ENCODE measurements at regions not wholly inside any gene's neighbourhood (a gene's known extent, or its start where the extent isn't known, plus 50 kb on each side); places are given as distances from the start of the nearest gene placed in this dataset.

DNA sequence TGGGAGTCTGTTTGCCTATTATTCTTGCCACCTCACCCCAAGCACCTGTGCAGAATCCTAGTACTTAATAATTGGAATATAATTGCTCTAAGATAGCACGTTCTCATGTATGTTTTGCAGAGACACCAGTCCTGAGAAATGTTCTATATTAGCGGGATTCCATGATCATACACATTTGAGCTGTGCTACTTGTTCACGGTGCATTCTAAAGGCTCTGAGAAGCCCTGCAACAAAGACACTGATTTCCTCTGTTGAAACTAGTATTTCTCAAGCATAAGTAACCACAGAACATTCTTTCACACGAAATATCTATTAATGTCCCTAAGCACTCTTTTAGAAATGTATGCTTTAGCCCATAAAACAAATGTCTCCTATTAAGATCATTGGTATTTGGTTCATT is 109.4 kb downstream of the BARHL2 start:
- Histone ChIP-seq H3K27me3 (no peaks in the 10 kb centered on the region), H4K20me1 (ENCODE audit: insufficient read depth, poor library complexity, severe bottlenecking) (no peaks in the 10 kb centered on the region), H2AFZ (no peak overlapping the region), H3K27ac (no peak overlapping the region), H3K79me2 (no peaks in the 10 kb centered on the region), H3K4me1 (ENCODE audit: insufficient read depth) (no peaks in the 10 kb centered on the region), H3K4me2 (no peak overlapping the region), H3K9me3 (ENCODE audit: low read depth) (no peaks in the 10 kb centered on the region), H3K4me3 (no peak overlapping the region), H3K36me3 (replicated peaks; ENCODE audit: insufficient read depth, low read depth) (no peaks in the 10 kb centered on the region), H3K9me2 (replicated peaks; ENCODE audit: insufficient read depth) (no peaks in the 10 kb centered on the region)
- no peak for DNase-seq (ENCODE audit: low spot score)
- TF ChIP-seq EZH2phosphoT487 (IDR thresholded peaks at IDR 0.05; ENCODE audit: low read depth, severe bottlenecking, unreplicated experiment) (no peak), CTCF (IDR thresholded peaks at IDR 0.05; ENCODE audit: poor library complexity) (no peak)
- 86% methylated on average over 4 of the region's 4 CpGs for WGBS (ENCODE audit: low lambda C conversion rate, missing lambda C conversion rate)

DNA sequence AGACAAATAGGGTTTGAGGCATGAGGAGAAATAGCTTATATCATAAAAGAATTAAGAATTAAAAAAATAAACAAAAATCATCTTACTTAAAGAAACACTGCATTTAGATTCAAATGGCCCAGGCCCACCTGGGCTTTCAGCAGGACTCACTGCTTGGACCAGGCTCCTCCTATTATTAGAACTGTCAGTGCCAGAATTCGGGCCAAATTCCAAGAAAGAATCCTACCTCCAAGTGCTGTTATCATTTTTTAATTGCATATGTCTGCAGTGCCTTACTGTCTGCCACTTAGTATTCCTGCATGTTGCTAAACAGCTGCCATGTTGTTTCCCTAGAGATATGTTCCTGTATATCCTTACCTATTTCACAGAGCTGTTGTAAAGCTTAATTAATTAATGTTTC is 112.0 kb downstream of the BARHL2 start:
- Histone ChIP-seq H3K4me3 (no peak overlapping the region), H3K9me2 (replicated peaks; ENCODE audit: insufficient read depth) (no peaks in the 10 kb centered on the region), H3K27me3 (no peaks in the 10 kb centered on the region), H3K79me2 (no peaks in the 10 kb centered on the region), H3K4me1 (ENCODE audit: insufficient read depth) (no peaks in the 10 kb centered on the region), H3K4me2 (no peak overlapping the region), H4K20me1 (ENCODE audit: insufficient read depth, poor library complexity, severe bottlenecking) (no peaks in the 10 kb centered on the region), H3K27ac (no peak overlapping the region), H3K36me3 (replicated peaks; ENCODE audit: insufficient read depth, low read depth) (no peaks in the 10 kb centered on the region), H3K9me3 (ENCODE audit: low read depth) (no peaks in the 10 kb centered on the region), H2AFZ (no peak overlapping the region)
- DNase-seq (ENCODE audit: low spot score), result no peak
- TF ChIP-seq EZH2 (IDR thresholded peaks at IDR 0.05; ENCODE audit: borderline replicate concordance), result no peak
- TF ChIP-seq CTCF (IDR thresholded peaks at IDR 0.05; ENCODE audit: poor library complexity), result no peak
- 82% methylated on average over 1 of the region's 1 CpG for WGBS (ENCODE audit: low lambda C conversion rate, missing lambda C conversion rate)

GRCh38 chr1:90593312-90593711 is 123.8 kb downstream of the BARHL2 start:
- Histone ChIP-seq H4K20me1 (ENCODE audit: insufficient read depth, poor library complexity, severe bottlenecking) (no peaks in the 10 kb centered on the region), H3K27ac (no peak overlapping the region), H2AFZ (no peak overlapping the region), H3K4me1 (ENCODE audit: insufficient read depth) (no peaks in the 10 kb centered on the region), H3K27me3 (no peaks in the 10 kb centered on the region), H3K9me3 (ENCODE audit: low read depth) (peaks cover 3% of the 10 kb centered on the region), H3K9me2 (replicated peaks; ENCODE audit: insufficient read depth) (no peaks in the 10 kb centered on the region), H3K79me2 (no peaks in the 10 kb centered on the region), H3K4me3 (no peak overlapping the region), H3K4me2 (no peak overlapping the region), H3K36me3 (replicated peaks; ENCODE audit: insufficient read depth, low read depth) (no peaks in the 10 kb centered on the region)
- DNase-seq (ENCODE audit: low spot score), result no peak
- TF ChIP-seq EZH2 (IDR thresholded peaks at IDR 0.05; ENCODE audit: borderline replicate concordance) (no peak), CTCF (IDR thresholded peaks at IDR 0.05; ENCODE audit: poor library complexity) (no peak), EZH2phosphoT487 (IDR thresholded peaks at IDR 0.05; ENCODE audit: low read depth, severe bottlenecking, unreplicated experiment) (no peak)

DNA sequence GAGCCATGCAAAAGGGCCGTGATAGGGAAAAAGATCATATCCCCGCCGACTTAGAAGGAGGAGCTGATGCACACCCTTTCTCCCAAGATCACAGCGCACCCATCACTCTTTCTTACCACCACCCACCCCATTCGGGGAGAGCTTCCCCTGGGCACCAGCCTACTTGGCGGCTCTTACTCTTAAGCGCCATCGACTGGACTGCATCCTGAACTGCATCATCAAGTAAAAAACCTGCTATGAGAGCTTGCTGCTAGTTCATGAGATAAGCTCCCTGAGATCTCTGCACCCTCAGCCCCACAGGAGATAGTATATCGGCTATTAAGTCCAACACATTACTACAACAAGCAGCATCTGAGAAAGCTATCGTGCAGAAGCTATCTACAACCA is 125.1 kb downstream of the BARHL2 start:
- peaks cover 3% of the 10 kb centered on the region for H3K9me3 ChIP-seq (ENCODE audit: low read depth)
- H3K4me3 ChIP-seq, result no peak overlapping the region
- H4K20me1 ChIP-seq (ENCODE audit: insufficient read depth, poor library complexity, severe bottlenecking), result no peaks in the 10 kb centered on the region
- no peaks in the 10 kb centered on the region for H3K36me3 ChIP-seq (replicated peaks; ENCODE audit: insufficient read depth, low read depth)
- H2AFZ ChIP-seq, result no peak overlapping the region
- no peaks in the 10 kb centered on the region for H3K27me3 ChIP-seq
- no peaks in the 10 kb centered on the region for H3K4me1 ChIP-seq (ENCODE audit: insufficient read depth)
- no peak overlapping the region for H3K27ac ChIP-seq
- DNase-seq (ENCODE audit: low spot score), result no peak
- no peak for TF ChIP-seq CTCF (IDR thresholded peaks at IDR 0.05; ENCODE audit: poor library complexity)
- no peak for TF ChIP-seq EZH2 (IDR thresholded peaks at IDR 0.05; ENCODE audit: borderline replicate concordance)
- no peak for TF ChIP-seq EZH2phosphoT487 (IDR thresholded peaks at IDR 0.05; ENCODE audit: low read depth, severe bottlenecking, unreplicated experiment)
- no peak overlapping the region for H3K4me2 ChIP-seq
- H3K9me2 ChIP-seq (replicated peaks; ENCODE audit: insufficient read depth), result no peaks in the 10 kb centered on the region
- no peaks in the 10 kb centered on the region for H3K79me2 ChIP-seq
- WGBS (ENCODE audit: low lambda C conversion rate, missing lambda C conversion rate), result 68% methylated on average over 10 of the region's 10 CpGs
